HCT116 (cell line): ENCODE measurements at regions not wholly inside any gene's neighbourhood (a gene's known extent, or its start where the extent isn't known, plus 50 kb on each side); places are given as distances from the start of the nearest gene placed in this dataset.

Experiments used
- ATAC-seq: fragments of 200-7000 bp; cut with Tn5 transposase; 2 replicates; pipeline ENCODE4 v1.9.1; 2020; ENCODE audit warnings: mild to moderate bottlenecking, moderate library complexity
- BruUV-seq: library from RNA; stranded (reverse); fragments of 400-500 nt; replicated peaks from 2 replicates; lab custom pipeline; 2021; lab: Mats Ljungman, UMichigan
- CTCF ChIA-PET: fragments of 300-600 bp; sonication (Branson Sonifier 250); formaldehyde crosslinking; loops from one replicate; lab custom pipeline; 2021; ENCODE audit warnings: antibody characterized with exemption; lab: Charles Lee
- POLR2A ChIA-PET: fragments of 300-600, 350-600 bp; sonication (Branson Sonifier 250); formaldehyde crosslinking; loops from one replicate; lab custom pipeline; 2021; ENCODE audit warnings: antibody characterized with exemption; lab: Charles Lee
- RAD21 ChIA-PET, 2 experiments: fragments of 300-600 bp; sonication (Branson Sonifier 250); formaldehyde crosslinking; loops; one replicate each; lab custom pipeline; 2023; ENCODE audit warnings: low total read pairs in 2 of 2; ENCODE audit not compliant: uncharacterized antibody in 2 of 2, unreplicated experiment in 2 of 2, low non-redundant PET in 1 of 2; lab: Charles Lee
- DNase-seq: peaks from one replicate; pipeline ENCODE4 v3.0.0-alpha.2; 2010; ENCODE audit warnings: low read depth, low spot score
- H2AFZ ChIP-seq: fragments of 200-600 bp; shearing (Covaris generic), sonication (generic); 2 replicates; pipeline ENCODE4 v1.6.1; 2017; ENCODE audit warnings: low read depth, mixed run types, mixed read lengths, antibody characterized with exemption, low read length; ENCODE audit not compliant: poor library complexity, severe bottlenecking
- H3K27ac ChIP-seq: 2 replicates; pipeline ENCODE4 v1.5.1; 2012; ENCODE audit warnings: low read depth, low read length
- H3K27me3 ChIP-seq: fragments of 200-600 bp; sonication (generic); 2 replicates; pipeline ENCODE4 v1.6.1; 2016; ENCODE audit warnings: mixed run types, low read length, mixed read lengths; ENCODE audit not compliant: insufficient read depth
- H3K36me3 ChIP-seq, 2 experiments: fragments of 200-500 bp in 1 of 2; fragments of 200-600 bp in 1 of 2; sonication (Bioruptor generic) in 1 of 2; sonication (generic) in 1 of 2; 2 replicates each; pipeline versions ENCODE4 v1.5.1 to v1.6.1; 2014 to 2016; ENCODE audit warnings: low read length in 2 of 2, inconsistent platforms in 1 of 2, mixed read lengths in 1 of 2, mixed run types in 1 of 2; ENCODE audit not compliant: insufficient read depth in 2 of 2, control insufficient read depth in 1 of 2
- H3K4me1 ChIP-seq, 2 experiments: fragments of 200-600 bp in 1 of 2; sonication (generic) in 1 of 2; 2 replicates each; pipeline versions ENCODE4 v1.5.1 to v1.6.1; 2012 to 2017; ENCODE audit warnings: low read length in 2 of 2, inconsistent platforms in 1 of 2, mild to moderate bottlenecking in 1 of 2, mixed read lengths in 1 of 2, mixed run types in 1 of 2, moderate library complexity in 1 of 2; ENCODE audit not compliant: insufficient read depth in 2 of 2, control insufficient read depth in 1 of 2
- H3K4me2 ChIP-seq: fragments of 200-600 bp; sonication (generic); 2 replicates; pipeline ENCODE4 v1.6.1; 2017; ENCODE audit warnings: mixed run types, low read length, mixed read lengths
- H3K4me3 ChIP-seq, 2 experiments: fragments of 200-600 bp in 1 of 2; sonication (generic) in 1 of 2; replicated peaks in 1 of 2; 2 replicates each; pipeline ENCODE4 v1.5.1; 2011 to 2016; ENCODE audit warnings: low read length in 2 of 2, control low read depth in 1 of 2, low read depth in 1 of 2, mild to moderate bottlenecking in 1 of 2, mixed read lengths in 1 of 2, mixed run types in 1 of 2
- H3K79me2 ChIP-seq: fragments of 200-600 bp; sonication (generic); 2 replicates; pipeline ENCODE4 v1.6.1; 2017; ENCODE audit warnings: mild to moderate bottlenecking, mixed run types, low read length, moderate library complexity, mixed read lengths; ENCODE audit not compliant: insufficient read depth
- H3K9ac ChIP-seq: fragments of 200-600 bp; sonication (generic); 2 replicates; pipeline ENCODE4 v1.6.1; 2016; ENCODE audit warnings: low read length, mixed read lengths
- H3K9me2 ChIP-seq: fragments of 200-600 bp; sonication (generic), shearing (Covaris generic); 2 replicates; pipeline ENCODE4 v1.6.1; 2017; ENCODE audit warnings: mixed run types, mild to moderate bottlenecking, moderate library complexity; ENCODE audit not compliant: insufficient read depth
- H3K9me3 ChIP-seq, 2 experiments: fragments of 200-500 bp in 1 of 2; fragments of 200-600 bp in 1 of 2; sonication (Bioruptor generic) in 1 of 2; sonication (generic) in 1 of 2; 2 replicates each; pipeline ENCODE4 v1.6.1; 2014 to 2017; ENCODE audit warnings: low read length in 2 of 2, mixed read lengths in 2 of 2, inconsistent platforms in 1 of 2, low read depth in 1 of 2, mild to moderate bottlenecking in 1 of 2, mixed run types in 1 of 2, moderate library complexity in 1 of 2; ENCODE audit not compliant: control insufficient read depth in 1 of 2, insufficient read depth in 1 of 2
- H4K20me1 ChIP-seq: fragments of 200-600 bp; sonication (generic), shearing (Covaris generic); 2 replicates; pipeline ENCODE4 v1.6.1; 2017; ENCODE audit warnings: mixed run types, mild to moderate bottlenecking, moderate library complexity; ENCODE audit not compliant: insufficient read depth
- ATF3 ChIP-seq: IDR thresholded peaks from 2 replicates; pipeline ENCODE4 v1.6.1; 2012
- CBX3 ChIP-seq: IDR thresholded peaks from 2 replicates; pipeline ENCODE4 v1.6.1; 2012; ENCODE audit warnings: low read depth
- CEBPB ChIP-seq: IDR thresholded peaks from 2 replicates; pipeline ENCODE4 v1.6.1; 2012; ENCODE audit warnings: low read depth
- CTCF ChIP-seq, 3 experiments: fragments of 200-600 bp in 1 of 3; sonication (generic) in 1 of 3; IDR thresholded peaks in 2 of 3; conservative IDR thresholded peaks in 1 of 3; 2 replicates each; pipeline ENCODE4 v1.5.1; 2012 to 2017; ENCODE audit warnings: low read depth in 2 of 3, low read length in 2 of 3, antibody characterized with exemption in 1 of 3, borderline replicate concordance in 1 of 3, control low read depth in 1 of 3, mild to moderate bottlenecking in 1 of 3, mixed read lengths in 1 of 3, mixed run types in 1 of 3, moderate library complexity in 1 of 3; ENCODE audit not compliant: insufficient read depth in 1 of 3
- ELF1 ChIP-seq: IDR thresholded peaks from 2 replicates; pipeline ENCODE4 v1.6.1; 2012; ENCODE audit warnings: low read depth, borderline replicate concordance
- EZH2phosphoT487 ChIP-seq: fragments of 200-600 bp; IDR thresholded peaks from 2 replicates; pipeline ENCODE4 v1.6.1; 2018; ENCODE audit warnings: antibody characterized with exemption, borderline replicate concordance
- FOSL1 ChIP-seq: IDR thresholded peaks from 2 replicates; pipeline ENCODE4 v1.6.1; 2012; ENCODE audit warnings: low read depth
- JUND ChIP-seq: IDR thresholded peaks from 2 replicates; pipeline ENCODE4 v1.6.1; 2012
- POLR2A ChIP-seq: IDR thresholded peaks from 2 replicates; pipeline ENCODE4 v1.7.0; 2011; ENCODE audit warnings: borderline replicate concordance; ENCODE audit not compliant: insufficient read depth, insufficient read length; ENCODE audit errors: extremely low read depth
- POLR2AphosphoS5 ChIP-seq: IDR thresholded peaks from 2 replicates; pipeline ENCODE4 v1.6.1; 2011; ENCODE audit warnings: mild to moderate bottlenecking, low read depth, low read length, moderate library complexity
- RAD21 ChIP-seq: IDR thresholded peaks from 2 replicates; pipeline ENCODE4 v1.6.1; 2012; ENCODE audit warnings: low read depth, mild to moderate bottlenecking
- REST ChIP-seq: IDR thresholded peaks from 2 replicates; pipeline ENCODE4 v1.6.1; 2012; ENCODE audit warnings: low read depth
- SIN3A ChIP-seq: IDR thresholded peaks from 2 replicates; pipeline ENCODE4 v1.6.1; 2012; ENCODE audit warnings: low read depth
- SP1 ChIP-seq: IDR thresholded peaks from 2 replicates; pipeline ENCODE4 v1.6.1; 2012; ENCODE audit warnings: low read depth
- TCF7L2 ChIP-seq: IDR thresholded peaks from 2 replicates; pipeline ENCODE4 v1.7.0; 2011; ENCODE audit warnings: borderline replicate concordance, inconsistent platforms; ENCODE audit not compliant: insufficient read depth, insufficient read length; ENCODE audit errors: extremely low read depth
- YY1 ChIP-seq: IDR thresholded peaks from 2 replicates; pipeline ENCODE4 v1.6.1; 2011; ENCODE audit warnings: low read length, low read depth, moderate library complexity, mild to moderate bottlenecking; ENCODE audit not compliant: insufficient replicate concordance; ENCODE audit errors: extremely low read depth
- ZBTB33 ChIP-seq: IDR thresholded peaks from 2 replicates; pipeline ENCODE4 v1.6.1; 2011; ENCODE audit warnings: mild to moderate bottlenecking, low read length, moderate library complexity; ENCODE audit not compliant: insufficient replicate concordance; ENCODE audit errors: extremely low read depth
- ZFX ChIP-seq: fragments of 450-650 bp; IDR thresholded peaks from 2 replicates; pipeline ENCODE4 v1.6.1; 2017
- ZNF274 ChIP-seq: fragments of 200-500 bp; sonication (Bioruptor generic); IDR thresholded peaks from 2 replicates; pipeline ENCODE4 v1.6.1; 2014; ENCODE audit warnings: mild to moderate bottlenecking, low read depth, low read length, inconsistent platforms
- intact Hi-C: fragments of 100-400 bp; cut with micrococcal nuclease; formaldehyde crosslinking; loops from 2 replicates; pipeline ENCODE4 v1.10.0; 2022

GRCh38 chr12:100706033-100706432, 88.5 kb upstream of the ANO4 start:
- no peak for ATAC-seq
- no peak for TF ChIP-seq CTCF (IDR thresholded peaks at IDR 0.05 in 2 of 3, conservative IDR thresholded peaks at IDR 0.05 in 1 of 3; ENCODE audit: borderline replicate concordance in 1 of 3, insufficient read depth in 1 of 3, low read depth in 2 of 3, low read length in 2 of 3)
- no peak for TF ChIP-seq ATF3
- no peak for TF ChIP-seq ELF1
- no peak for TF ChIP-seq RAD21
- no peak for TF ChIP-seq FOSL1
- TF ChIP-seq ZFX = no peak
- TF ChIP-seq POLR2A = no peak
- TF ChIP-seq ZNF274 = no peak
- TF ChIP-seq REST = no peak
- no peak for TF ChIP-seq JUND
- no peak for TF ChIP-seq EZH2phosphoT487
- TF ChIP-seq SIN3A = no peak
- no peak for TF ChIP-seq TCF7L2
- no peak for TF ChIP-seq POLR2AphosphoS5
- no peak for TF ChIP-seq CEBPB
- no peak for TF ChIP-seq CBX3
- TF ChIP-seq SP1 = no peak
- TF ChIP-seq YY1 = no peak
- TF ChIP-seq ZBTB33 = no peak
- TF ChIP-seq, all 23 proteins: peak for 0
- no TSS peak for BruUV-seq
- Histone ChIP-seq H3K9ac (no peak overlapping the region), H3K79me2 (no peaks in the 10 kb centered on the region), H3K4me2 (no peak overlapping the region), H3K4me3 (no peak overlapping the region), H4K20me1 (no peaks in the 10 kb centered on the region), H3K9me2 (no peaks in the 10 kb centered on the region), H2AFZ (no peak overlapping the region), H3K36me3 (no peaks in the 10 kb centered on the region), H3K9me3 (no peaks in the 10 kb centered on the region), H3K4me1 (no peaks in the 10 kb centered on the region; a peak in 1 of 4 replicates), H3K27me3 (no peaks in the 10 kb centered on the region), H3K27ac (no peak overlapping the region)
- DNase-seq = peak; percentile 21
- intact Hi-C loops = no loop called here
- ChIA-PET RAD21 (no interaction called here), POLR2A (interaction anchor here (0.6 kb wide), 1 partner anchor 519 kb away, joined by 3 read pairs; no protein-coding TSS in a partner anchor), CTCF (no interaction called here)
